GM12872 (cell line): ENCODE measurements at regions not wholly inside any gene's neighbourhood (a gene's known extent, or its start where the extent isn't known, plus 50 kb on each side); places are given as distances from the start of the nearest gene placed in this dataset.

Experiments used
- CTCF ChIP-seq: IDR thresholded peaks from 3 replicates; pipeline ENCODE4 v1.5.1; 2011; ENCODE audit warnings: low read depth, mild to moderate bottlenecking, low read length, moderate library complexity; ENCODE audit not compliant: insufficient read depth

- no peak for TF ChIP-seq CTCF
These were observed 270.6 kb upstream of the MEIS2 start for GRCh38 chr15:37370941-37371340.

- TF ChIP-seq CTCF, result no peak
These were observed 271.7 kb upstream of the MEIS2 start for GRCh38 chr15:37372064-37372463.

- TF ChIP-seq CTCF, result no peak
These were observed 275.2 kb upstream of the MEIS2 start for GRCh38 chr15:37375519-37375918.

GRCh38 chr15:37377428-37377827 lies 277.1 kb upstream of the MEIS2 start:
- TF ChIP-seq CTCF, result no peak

- no peak for TF ChIP-seq CTCF
These were observed 294.2 kb upstream of the MEIS2 start for GRCh38 chr15:37394402-37395099.

- TF ChIP-seq CTCF, result no peak
These were observed 294.7 kb upstream of the MEIS2 start for GRCh38 chr15:37395100-37395468.

- no peak for TF ChIP-seq CTCF
These were observed 297.1 kb upstream of the MEIS2 start for GRCh38 chr15:37397266-37398022.
